ENCODE measurements at regions not wholly inside any gene's neighbourhood (a gene's known extent, or its start where the extent isn't known, plus 50 kb on each side); places are given as distances from the start of the nearest gene placed in this dataset.

DNA sequence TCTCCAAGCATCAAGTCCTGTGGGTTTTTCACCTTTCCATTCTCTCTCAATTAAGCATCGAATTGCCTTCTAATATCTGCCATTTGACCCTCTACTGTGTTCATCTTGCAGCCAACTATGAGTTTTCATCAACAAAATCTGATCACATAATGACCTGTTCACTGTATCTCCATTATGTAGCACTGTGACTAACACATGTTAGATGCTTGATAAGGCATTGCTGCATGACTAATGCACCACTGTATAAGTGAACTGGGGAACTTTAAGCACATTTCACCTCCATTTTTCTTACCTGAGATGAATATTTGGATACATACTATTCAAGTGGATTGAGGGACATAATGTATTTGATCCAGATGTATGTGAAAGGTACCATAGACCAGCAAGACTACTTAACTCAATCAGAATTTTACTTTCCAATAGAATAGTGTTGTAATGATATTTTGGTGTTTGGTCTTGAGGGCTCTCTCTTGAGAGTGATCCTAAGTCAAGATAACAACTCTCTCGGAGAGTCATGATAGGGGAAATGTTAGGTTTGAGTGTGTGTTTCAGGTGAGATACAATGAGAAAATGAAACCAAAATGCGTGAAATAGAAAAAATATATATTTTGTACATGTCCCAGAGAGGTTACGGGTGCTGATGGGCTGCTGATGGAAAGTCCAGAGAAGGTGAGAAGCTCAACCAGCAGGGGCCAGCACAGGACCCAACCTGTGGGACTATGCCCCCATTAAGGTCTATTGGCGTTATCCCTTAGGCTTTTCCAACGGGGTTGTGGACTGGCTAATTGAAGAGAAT is 60.2 kb upstream of the HS3ST1 start:
- Histone ChIP-seq H3K36me3 (ENCODE audit: control insufficient read depth in 2 of 2, insufficient read depth in 2 of 2, low read length in 2 of 2) (no peaks in the 10 kb centered on the region), H3K27ac (ENCODE audit: low read depth in 2 of 2, low read length in 2 of 2) (no peak overlapping the region), H3K27me3 (ENCODE audit: control insufficient read depth in 2 of 2, insufficient read depth in 2 of 2, low read length in 2 of 2) (no peaks in the 10 kb centered on the region), H3K4me3 (ENCODE audit: low read length in 2 of 2) (no peak overlapping the region), H3K4me1 (ENCODE audit: control insufficient read depth in 2 of 2, insufficient read depth in 2 of 2, low read length in 2 of 2) (no peaks in the 10 kb centered on the region), H3K9me3 (ENCODE audit: control insufficient read depth in 2 of 2, low read length in 2 of 2) (no peaks in the 10 kb centered on the region), H3K9ac (ENCODE audit: low read depth in 1 of 2, low read length in 2 of 2) (no peak overlapping the region)

DNA sequence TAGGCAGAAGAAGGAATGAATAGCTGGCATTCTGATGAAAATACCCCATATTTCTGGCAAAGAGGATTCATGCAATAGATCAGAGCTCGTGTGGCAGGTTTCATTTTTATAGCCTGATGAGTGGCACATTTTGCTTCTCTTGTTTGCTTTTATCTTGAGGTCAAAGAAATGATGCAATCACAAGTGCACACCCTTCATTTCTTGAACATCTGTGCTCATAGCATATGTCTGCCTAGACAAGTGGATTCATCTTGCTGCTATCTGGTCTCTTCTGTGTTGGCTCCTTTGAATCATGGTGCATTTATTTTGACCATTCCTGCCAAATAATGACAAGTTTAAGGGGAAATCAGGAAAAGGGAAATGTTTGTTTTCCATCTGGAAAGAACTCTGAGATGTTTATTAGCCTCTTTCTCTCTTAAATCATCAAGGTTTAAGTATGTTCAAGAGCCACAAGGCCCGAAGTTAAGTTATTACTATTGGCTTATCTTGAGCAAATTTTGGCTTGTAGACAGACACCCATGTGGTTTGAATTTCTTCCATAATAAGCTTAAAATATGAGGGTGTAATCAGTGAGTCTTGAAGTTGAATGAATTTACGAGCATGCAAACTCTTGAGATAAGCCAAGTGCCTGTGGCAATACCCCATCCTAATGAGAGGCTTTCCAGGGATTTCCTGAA is 59.3 kb upstream of the HS3ST1 start:
- Histone ChIP-seq H3K4me1 (ENCODE audit: control insufficient read depth in 2 of 2, insufficient read depth in 2 of 2, low read length in 2 of 2) (no peaks in the 10 kb centered on the region), H3K9ac (ENCODE audit: low read depth in 1 of 2, low read length in 2 of 2) (no peak overlapping the region), H3K36me3 (ENCODE audit: control insufficient read depth in 2 of 2, insufficient read depth in 2 of 2, low read length in 2 of 2) (no peaks in the 10 kb centered on the region), H3K27me3 (ENCODE audit: control insufficient read depth in 2 of 2, insufficient read depth in 2 of 2, low read length in 2 of 2) (no peaks in the 10 kb centered on the region), H3K27ac (ENCODE audit: low read depth in 2 of 2, low read length in 2 of 2) (no peak overlapping the region), H3K4me3 (ENCODE audit: low read length in 2 of 2) (no peak overlapping the region), H3K9me3 (ENCODE audit: control insufficient read depth in 2 of 2, low read length in 2 of 2) (no peaks in the 10 kb centered on the region)

DNA sequence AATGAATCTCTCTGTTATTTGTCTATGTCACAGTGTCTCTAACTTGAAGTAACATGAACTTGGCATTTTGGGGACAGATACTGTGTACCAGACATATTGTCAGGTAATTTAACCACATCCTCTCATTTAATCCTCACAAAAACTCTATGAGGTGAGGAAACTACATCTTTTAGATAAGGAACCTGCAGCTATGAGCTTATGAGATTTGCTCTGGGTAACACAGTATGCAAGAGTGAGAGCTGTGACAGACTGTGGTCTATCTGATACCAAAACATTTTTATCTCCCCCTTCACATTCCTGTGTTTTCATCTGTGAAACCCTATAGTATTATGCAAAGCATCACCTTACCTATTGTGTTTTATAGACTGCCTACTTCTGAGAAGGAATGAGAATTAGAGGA is 58.4 kb upstream of the HS3ST1 start:
- no peak overlapping the region for H3K27ac ChIP-seq (ENCODE audit: low read depth in 2 of 2, low read length in 2 of 2)
- H3K27me3 ChIP-seq (ENCODE audit: control insufficient read depth in 2 of 2, insufficient read depth in 2 of 2, low read length in 2 of 2): no peaks in the 10 kb centered on the region

DNA sequence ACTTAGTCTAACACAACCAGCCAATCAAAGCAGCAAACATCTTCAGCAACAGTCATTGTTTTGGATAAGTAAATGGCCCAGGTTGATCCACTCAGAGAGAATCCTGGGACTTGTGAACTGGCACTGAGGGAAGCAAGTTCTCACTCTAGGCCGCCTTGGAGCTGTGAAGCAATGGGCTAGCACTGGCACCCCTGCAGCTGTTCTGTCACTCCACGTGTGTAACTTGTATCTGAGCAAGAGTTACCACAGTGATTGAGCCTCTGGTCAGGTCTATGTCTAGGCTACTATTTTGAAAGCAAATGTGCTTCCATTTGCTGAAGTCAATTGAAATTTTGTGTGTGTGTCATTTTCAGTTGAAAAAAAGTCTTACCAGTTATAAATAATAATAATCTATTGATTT is 57.2 kb upstream of the HS3ST1 start:
- no peaks in the 10 kb centered on the region for H3K36me3 ChIP-seq (ENCODE audit: control insufficient read depth in 2 of 2, insufficient read depth in 2 of 2, low read length in 2 of 2)
- H3K27ac ChIP-seq (ENCODE audit: low read depth in 2 of 2, low read length in 2 of 2): no peak overlapping the region
- no peak overlapping the region for H3K9ac ChIP-seq (ENCODE audit: low read depth in 1 of 2, low read length in 2 of 2)
- no peaks in the 10 kb centered on the region for H3K9me3 ChIP-seq (ENCODE audit: control insufficient read depth in 2 of 2, low read length in 2 of 2)
- no peaks in the 10 kb centered on the region for H3K27me3 ChIP-seq (ENCODE audit: control insufficient read depth in 2 of 2, insufficient read depth in 2 of 2, low read length in 2 of 2)
- H3K4me3 ChIP-seq (ENCODE audit: low read length in 2 of 2): no peak overlapping the region
- no peaks in the 10 kb centered on the region for H3K4me1 ChIP-seq (ENCODE audit: control insufficient read depth in 2 of 2, insufficient read depth in 2 of 2, low read length in 2 of 2)

More for the DNA sequence above, 58.4 kb upstream of the HS3ST1 start:
- Histone ChIP-seq H3K9ac (ENCODE audit: low read depth in 1 of 2, low read length in 2 of 2) (no peak overlapping the region), H3K9me3 (ENCODE audit: control insufficient read depth in 2 of 2, low read length in 2 of 2) (no peaks in the 10 kb centered on the region), H3K4me1 (ENCODE audit: control insufficient read depth in 2 of 2, insufficient read depth in 2 of 2, low read length in 2 of 2) (no peaks in the 10 kb centered on the region), H3K36me3 (ENCODE audit: control insufficient read depth in 2 of 2, insufficient read depth in 2 of 2, low read length in 2 of 2) (no peaks in the 10 kb centered on the region), H3K4me3 (ENCODE audit: low read length in 2 of 2) (no peak overlapping the region)

DNA sequence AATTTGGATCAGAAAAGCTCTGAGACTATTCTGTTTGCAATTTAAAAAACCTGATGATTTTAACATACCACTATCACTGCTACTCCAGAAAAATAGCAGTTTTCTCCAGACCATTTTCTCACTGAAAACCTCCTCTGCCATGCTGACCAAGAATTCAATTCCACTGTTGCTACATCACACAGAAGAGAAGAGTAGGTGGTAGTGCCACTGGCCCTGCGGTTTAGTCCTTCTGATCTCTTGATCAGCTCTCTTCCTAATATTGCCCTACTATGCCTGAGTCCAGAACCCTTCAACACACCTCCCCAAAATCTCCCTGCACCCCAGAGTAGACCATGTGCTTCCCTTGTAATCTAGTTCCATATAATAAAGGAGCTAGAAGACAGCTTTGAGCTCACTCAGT is 55.8 kb upstream of the HS3ST1 start:
- no peaks in the 10 kb centered on the region for H3K36me3 ChIP-seq (ENCODE audit: control insufficient read depth in 2 of 2, insufficient read depth in 2 of 2, low read length in 2 of 2)
- H3K4me1 ChIP-seq (ENCODE audit: control insufficient read depth in 2 of 2, insufficient read depth in 2 of 2, low read length in 2 of 2): no peaks in the 10 kb centered on the region
- H3K9ac ChIP-seq (ENCODE audit: low read depth in 1 of 2, low read length in 2 of 2): no peak overlapping the region
- H3K9me3 ChIP-seq (ENCODE audit: control insufficient read depth in 2 of 2, low read length in 2 of 2): no peaks in the 10 kb centered on the region
- H3K27ac ChIP-seq (ENCODE audit: low read depth in 2 of 2, low read length in 2 of 2): no peak overlapping the region
- H3K4me3 ChIP-seq (ENCODE audit: low read length in 2 of 2): no peak overlapping the region
- H3K27me3 ChIP-seq (ENCODE audit: control insufficient read depth in 2 of 2, insufficient read depth in 2 of 2, low read length in 2 of 2): no peaks in the 10 kb centered on the region

DNA sequence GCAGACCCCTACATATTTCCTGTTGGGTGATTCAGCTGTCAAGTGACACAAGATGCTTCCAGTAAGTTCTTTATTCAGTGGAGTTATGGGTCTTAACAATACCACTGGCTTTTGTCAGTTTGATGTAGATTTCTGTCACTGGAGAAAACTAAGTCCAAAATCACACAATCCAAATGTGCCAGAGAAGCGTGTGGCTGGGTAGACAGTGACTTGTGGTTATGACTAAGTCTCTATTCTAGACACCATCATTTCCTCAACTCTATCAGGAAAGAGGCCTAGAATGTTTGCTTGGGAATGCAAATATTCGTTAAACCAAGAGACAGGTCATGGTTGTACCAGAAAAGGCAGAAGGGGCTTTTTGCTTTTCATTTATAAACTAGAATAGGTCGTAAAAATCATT is 54.4 kb upstream of the HS3ST1 start:
- Histone ChIP-seq H3K4me1 (ENCODE audit: control insufficient read depth in 2 of 2, insufficient read depth in 2 of 2, low read length in 2 of 2) (no peaks in the 10 kb centered on the region), H3K9me3 (ENCODE audit: control insufficient read depth in 2 of 2, low read length in 2 of 2) (no peaks in the 10 kb centered on the region), H3K27me3 (ENCODE audit: control insufficient read depth in 2 of 2, insufficient read depth in 2 of 2, low read length in 2 of 2) (no peaks in the 10 kb centered on the region), H3K4me3 (ENCODE audit: low read length in 2 of 2) (no peak overlapping the region), H3K27ac (ENCODE audit: low read depth in 2 of 2, low read length in 2 of 2) (no peak overlapping the region), H3K36me3 (ENCODE audit: control insufficient read depth in 2 of 2, insufficient read depth in 2 of 2, low read length in 2 of 2) (no peaks in the 10 kb centered on the region), H3K9ac (ENCODE audit: low read depth in 1 of 2, low read length in 2 of 2) (no peak overlapping the region)

DNA sequence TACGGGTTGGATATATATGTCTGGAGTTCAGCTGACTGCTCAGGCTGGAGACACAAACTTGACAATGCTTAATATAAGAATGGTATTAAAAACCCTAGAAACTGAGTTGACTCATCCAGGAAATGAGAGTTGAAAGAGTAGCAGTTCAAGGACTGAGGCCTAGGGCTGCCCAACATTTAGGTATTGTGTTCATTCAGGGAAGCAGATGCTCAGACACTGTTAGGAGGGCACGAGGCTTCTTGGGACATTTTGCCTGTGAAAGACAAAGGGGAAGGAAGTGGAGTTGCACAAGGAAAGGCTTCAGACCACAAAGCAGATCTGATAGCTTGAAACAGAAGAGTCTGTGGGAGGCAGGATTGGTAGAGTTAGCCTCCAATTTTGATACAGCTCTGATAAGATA is 52.0 kb upstream of the HS3ST1 start:
- H3K4me1 ChIP-seq (ENCODE audit: control insufficient read depth in 2 of 2, insufficient read depth in 2 of 2, low read length in 2 of 2): no peaks in the 10 kb centered on the region
- no peak overlapping the region for H3K9ac ChIP-seq (ENCODE audit: low read depth in 1 of 2, low read length in 2 of 2)
- H3K27me3 ChIP-seq (ENCODE audit: control insufficient read depth in 2 of 2, insufficient read depth in 2 of 2, low read length in 2 of 2): no peaks in the 10 kb centered on the region
- no peaks in the 10 kb centered on the region for H3K36me3 ChIP-seq (ENCODE audit: control insufficient read depth in 2 of 2, insufficient read depth in 2 of 2, low read length in 2 of 2)
- peak overlapping the region in 1 of 2 donors; percentile 5 for H3K27ac ChIP-seq (ENCODE audit: low read depth in 2 of 2, low read length in 2 of 2)
- no peak overlapping the region for H3K4me3 ChIP-seq (ENCODE audit: low read length in 2 of 2)
- no peaks in the 10 kb centered on the region for H3K9me3 ChIP-seq (ENCODE audit: control insufficient read depth in 2 of 2, low read length in 2 of 2)
